DMS 273 (cell line): ENCODE measurements at regions not wholly inside any gene's neighbourhood (a gene's known extent, or its start where the extent isn't known, plus 50 kb on each side); places are given as distances from the start of the nearest gene placed in this dataset.

ENCODE experiments used
- DNase-seq: peaks from one replicate; lab custom pipeline; 2025; ENCODE audit not compliant: unreplicated experiment; lab: John Stamatoyannopoulos, UW

DNA sequence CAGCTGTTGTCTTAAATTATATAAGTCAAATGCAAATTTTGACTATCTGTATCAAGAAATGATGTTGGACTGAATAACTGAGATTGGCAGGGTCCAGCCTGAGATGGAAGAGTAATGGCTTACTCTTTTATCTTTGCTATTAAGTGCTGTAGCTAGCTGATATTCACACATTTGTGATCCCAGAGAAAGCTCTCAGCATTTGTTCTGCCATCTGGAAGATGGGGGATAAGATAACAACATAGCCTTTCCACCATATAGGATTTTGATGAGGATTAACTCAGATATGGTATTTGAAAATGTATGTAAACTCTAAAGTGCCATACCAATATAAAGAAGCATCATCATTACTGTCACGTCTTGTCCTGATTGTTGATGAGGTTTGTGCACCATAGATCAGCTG, 1063.2 kb upstream of the TENM4 start:
- DNase-seq = no peak

DNA sequence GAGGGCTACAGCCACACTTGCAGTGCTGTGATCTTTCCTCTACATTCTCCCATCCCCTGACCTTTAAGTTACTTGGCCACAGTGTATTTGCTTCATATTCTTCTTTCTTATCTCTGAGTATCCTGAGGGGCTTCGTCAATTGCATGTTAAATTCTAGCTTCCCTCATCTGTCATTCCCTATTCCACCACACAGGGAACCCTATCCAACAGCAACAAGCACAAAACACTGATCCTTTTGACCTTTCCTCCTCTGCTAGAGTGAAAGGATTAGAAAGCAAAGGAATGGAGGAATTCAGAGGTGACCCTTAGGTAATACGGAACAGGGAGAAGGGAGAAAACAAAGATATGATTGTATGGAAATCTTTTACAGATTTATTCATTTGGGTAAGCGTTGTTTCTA, 1061.7 kb upstream of the TENM4 start:
- no peak for DNase-seq

DNA sequence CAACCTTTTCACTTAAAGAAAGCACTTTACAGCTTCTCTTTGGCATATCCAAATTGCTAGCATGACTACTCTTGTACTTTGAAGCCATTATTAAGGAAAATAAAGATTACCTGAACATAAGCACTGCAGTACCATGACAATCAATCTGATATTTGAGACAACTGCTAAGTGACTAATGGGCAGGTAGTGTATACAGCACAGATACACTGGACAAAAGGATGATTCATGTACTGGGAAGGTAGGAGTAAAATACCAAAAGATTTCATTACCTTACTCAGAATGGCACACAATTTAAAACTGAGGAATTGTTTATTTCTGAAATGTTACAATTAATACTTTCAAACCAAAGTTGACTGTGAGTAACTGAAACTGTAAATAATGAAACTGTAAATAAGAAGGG, 1054.3 kb upstream of the TENM4 start:
- no peak for DNase-seq

DNA sequence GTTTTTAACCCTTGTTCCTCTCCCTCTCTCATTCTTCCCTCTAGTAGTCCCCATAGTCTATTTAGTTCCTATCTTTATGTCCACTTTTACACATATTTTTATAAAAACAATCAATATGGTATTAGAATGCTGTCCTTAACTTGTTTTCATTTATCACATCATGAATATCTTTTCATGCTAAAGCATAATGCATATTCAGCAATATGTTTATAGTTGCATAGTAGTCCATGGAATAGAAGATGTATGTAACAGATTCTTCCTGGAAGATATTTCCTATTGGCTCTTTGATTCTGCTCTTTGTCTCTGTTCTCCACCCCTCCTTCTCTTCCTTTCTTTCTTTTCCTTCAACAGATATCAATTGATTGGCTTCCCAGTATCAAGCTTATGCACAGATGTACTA, 1047.1 kb upstream of the TENM4 start:
- DNase-seq = no peak

DNA sequence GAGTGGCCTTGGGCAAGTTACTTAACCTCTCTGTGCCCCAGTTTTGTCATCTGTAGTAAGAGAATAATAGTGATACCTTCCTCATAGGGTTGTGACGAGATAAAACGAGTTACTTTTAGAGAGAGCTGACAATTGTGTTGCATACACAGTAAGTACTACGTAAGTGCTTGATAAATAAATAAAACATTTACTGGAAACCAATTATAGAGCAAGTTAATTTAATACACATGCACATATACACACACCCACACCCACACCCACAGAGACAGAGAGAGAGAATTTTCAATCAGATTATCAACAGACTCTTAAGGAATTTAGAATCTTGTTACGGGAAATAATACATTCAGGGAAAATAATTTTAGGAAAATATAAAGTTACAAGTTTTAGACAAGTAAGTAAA, 1045.8 kb upstream of the TENM4 start:
- no peak for DNase-seq

DNA sequence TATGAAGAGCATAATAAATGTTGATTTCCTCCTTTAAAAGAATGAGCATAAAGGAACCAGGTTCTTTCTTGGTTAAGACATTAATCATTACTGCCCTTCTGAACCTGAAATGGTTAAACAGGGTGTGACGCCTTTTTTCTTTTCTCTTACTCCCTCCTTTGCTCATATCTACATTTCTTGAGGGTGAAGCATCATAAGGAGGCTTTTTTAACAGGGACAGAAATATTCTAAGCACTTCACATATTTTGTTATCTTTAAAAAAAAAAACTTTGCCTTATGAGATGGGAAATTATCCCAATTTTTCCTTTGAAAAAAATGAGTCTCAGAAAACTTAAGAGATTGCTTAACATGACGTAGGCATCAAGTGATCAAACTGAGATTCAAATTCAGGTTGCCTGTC, 1036.3 kb upstream of the TENM4 start:
- DNase-seq = no peak

DNA sequence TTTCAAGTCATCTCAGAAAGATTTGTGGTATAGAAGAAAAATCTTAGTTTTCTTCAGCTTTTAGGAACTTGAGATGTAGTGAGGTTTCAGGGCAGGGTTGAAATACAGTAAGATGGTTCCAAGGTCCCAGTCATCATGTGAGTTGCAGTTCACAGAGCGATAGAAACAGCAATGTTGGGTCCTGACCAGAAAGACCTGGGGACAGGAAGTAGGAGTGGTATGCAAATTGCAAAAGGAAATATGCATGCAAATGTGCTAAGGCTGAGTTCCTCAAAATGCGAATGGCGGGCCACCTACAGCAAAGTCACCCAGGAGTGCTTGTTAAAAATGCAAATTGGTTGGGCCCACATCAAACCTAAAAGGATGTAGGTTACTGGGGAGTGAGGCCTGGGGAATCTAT, 1032.7 kb upstream of the TENM4 start:
- no peak for DNase-seq

DNA sequence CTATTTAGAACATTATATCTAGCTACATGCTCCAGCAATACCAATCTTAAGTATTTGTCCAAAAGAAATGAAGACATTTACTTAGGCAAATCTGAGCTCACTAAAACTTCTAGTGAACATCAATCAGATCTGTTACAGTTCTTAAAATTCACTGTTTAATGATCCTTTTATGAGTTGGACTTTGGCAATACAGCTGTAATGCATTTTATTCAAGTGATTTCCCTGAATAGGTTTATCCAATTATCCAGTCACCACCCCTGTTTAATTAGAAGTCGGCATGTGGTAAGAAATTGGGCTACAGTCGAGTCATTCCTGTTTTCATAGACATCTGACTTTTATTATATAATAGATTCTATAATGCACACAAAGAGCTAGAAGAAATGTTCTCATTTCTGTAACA, 1029.0 kb upstream of the TENM4 start:
- no peak for DNase-seq

DNA sequence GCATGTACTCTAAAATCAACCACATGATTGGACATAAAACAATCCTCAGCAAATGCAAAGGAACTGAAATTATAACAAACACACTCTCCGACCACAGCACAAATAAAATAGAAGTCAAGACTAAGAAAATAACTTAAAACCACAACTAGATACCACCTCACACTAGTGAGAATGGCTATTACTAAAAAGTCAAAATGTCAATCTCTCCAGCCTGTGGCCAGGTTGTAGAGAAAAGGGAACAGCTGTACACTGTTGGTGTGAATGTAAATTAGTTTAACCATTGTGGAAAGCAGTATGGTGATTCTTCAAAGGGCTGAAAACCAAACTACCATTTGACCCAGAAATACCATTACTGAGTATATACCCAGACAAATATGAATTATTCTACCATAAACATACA, 1025.7 kb upstream of the TENM4 start:
- DNase-seq = no peak

DNA sequence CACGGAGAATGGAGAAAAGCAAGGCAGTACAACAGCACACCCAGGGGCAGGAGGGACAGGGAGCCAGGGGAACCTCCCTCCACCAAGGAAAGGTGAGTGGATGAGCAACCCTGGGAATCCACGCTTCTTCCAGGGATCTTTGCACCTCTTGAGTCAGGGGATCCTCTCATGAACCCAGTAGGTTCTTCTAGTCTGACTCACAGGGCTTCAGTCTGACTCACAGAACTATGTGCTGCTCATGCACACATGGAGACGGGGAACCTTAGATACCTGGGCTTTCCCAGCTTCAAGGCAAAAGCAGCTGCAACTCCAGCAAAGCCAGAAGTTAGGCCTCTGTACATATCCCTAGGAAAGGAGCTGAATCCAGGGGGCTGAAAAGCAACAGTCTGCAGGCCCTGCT, 1021.4 kb upstream of the TENM4 start:
- DNase-seq = no peak

DNA sequence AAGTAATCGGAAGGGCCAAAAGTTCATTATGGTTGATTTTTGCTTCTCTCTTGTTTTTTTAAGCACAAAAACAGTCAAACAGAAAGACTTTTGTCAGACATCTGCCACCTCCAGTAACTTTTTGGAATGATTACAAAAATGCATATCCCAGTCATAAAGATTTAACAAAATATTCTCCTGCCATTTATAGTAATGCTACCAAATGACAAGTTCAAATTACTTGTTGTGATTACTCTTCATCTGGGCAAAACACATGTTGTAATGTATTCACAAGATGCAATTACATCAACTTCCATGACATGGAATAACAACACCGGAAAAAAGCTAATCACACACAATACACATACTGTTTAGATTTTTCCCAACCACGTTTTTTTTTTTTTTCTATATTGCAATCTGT, 1017.5 kb upstream of the TENM4 start:
- no peak for DNase-seq

DNA sequence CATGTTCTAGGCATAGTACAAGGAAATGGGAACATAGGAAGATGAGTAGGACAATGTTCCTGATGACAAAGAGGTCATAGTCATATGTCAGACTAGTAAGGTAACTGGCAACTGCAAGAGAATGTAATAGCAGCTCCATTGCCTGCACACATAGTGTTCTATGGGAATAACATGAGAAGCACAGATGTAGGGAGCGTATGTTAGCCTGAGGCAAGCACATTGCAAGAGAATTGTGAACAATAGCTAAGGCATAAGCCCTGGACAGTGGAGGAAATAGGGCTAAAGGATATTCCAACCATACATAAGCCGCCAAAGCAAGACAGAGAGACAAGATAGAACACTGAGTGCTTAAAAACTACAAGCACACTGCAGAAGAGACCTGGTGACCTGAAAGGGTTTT, 1017.0 kb upstream of the TENM4 start:
- DNase-seq = no peak

DNA sequence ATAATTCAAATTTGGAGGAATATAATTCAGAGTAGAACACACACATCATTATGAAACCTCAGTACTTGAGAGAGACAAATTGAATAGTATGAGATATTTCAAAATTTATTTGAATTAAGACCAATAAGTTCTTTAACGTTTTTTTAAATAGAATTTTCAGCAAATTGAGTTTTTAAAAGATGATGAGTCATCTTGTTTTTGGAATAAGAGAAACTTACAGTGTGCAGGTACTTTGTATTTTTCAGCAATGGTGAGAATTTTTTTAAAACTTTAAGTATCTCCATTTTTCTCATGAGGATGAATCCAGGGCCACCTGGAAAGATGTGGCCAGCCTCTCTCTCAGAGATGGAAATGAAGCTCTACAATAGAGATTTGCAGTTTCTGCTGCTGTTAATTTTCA, 1015.0 kb upstream of the TENM4 start:
- DNase-seq = no peak

DNA sequence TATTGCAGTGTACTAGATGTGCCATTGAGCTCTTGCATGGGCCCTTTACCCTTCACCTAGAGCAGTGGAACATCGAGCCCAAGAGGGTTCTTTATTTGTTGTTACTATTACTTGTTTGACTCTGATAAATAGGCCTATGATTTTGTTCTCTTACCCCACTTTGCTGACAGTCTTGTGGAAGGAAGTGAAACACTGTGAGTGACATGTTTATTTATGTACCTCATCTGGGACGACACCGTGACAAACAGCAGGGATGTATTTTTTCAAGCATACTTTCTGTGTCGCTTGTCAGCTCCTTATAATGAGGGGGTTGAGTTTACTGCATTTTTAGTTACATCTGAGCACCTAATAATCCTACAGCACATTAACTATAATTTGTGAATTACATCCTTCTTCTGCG, 1010.3 kb upstream of the TENM4 start:
- DNase-seq = no peak

DNA sequence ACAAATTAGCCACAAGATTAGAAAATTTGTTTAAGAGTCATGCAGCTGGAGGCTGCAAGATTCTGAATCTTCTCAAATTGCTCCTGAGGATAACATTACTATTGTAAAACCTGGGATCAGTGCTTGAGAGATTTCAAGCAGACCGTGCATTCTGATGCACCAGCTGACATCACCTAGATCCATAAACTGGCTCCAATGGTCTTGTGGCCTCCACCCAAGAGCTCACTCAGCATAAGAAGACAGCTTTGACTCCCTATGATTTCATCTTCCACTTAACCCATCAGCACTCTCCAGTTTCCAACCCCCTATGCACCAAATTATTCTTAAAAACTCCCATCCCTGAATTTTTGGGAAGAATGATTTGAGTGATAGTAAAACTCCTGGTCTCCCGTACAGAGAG, 1007.9 kb upstream of the TENM4 start:
- no peak for DNase-seq

DNA sequence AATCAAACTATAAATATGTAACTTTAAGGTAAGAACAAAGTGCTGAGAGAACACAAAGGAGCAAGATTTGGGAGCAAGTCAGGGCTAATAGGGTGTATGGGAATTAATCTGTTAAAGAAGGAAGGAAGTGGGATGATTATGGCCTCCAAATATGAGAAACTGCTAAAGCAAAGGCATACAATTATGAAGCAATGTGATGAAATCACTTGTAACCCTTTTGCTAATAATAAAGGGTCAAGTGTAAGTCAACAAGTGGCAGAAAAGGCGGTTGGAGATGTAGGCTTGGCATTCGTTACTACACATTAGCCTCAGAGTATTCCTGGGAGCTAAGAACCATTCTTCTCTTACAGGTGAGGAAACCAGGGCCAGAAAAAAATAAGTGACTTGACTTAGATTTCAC, 1002.3 kb upstream of the TENM4 start:
- no peak for DNase-seq

DNA sequence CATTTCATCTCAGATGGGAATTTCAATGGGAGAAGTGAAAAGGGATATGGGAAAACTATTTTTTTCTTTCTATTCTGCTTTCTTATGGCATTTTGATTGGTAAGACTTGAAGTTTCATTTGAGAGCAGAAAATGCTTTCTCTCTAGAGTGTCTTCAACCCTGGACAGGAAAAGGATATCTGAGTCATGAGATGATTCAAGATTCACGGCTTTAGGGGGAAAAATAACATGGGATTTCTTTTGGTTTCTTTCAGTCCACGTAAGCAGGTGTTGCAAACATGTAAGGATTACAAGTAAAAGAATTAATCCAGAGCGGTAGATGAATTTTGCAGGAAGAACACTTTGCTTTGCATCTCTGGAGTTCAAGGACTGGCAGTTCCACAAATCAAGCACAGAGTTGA, 1001.0 kb upstream of the TENM4 start:
- DNase-seq = no peak

DNA sequence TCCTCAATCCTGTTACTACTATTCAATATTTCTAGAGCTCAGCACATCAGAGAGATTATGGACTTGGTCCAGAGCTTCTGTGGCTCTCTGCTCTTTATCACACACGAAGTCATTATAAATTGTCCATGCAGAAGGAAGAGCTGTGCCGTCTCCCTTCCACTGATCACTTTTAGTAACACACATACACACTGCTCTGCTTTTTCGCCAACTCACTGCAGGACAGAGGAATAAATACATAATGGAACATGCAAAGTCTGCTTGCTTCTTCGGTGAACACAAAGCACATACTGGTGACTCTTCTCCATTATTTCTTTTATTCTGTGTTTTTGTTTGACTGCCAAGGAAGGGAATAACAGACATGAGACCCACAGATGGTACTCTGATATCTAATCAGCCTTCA, 1000.0 kb upstream of the TENM4 start:
- no peak for DNase-seq

DNA sequence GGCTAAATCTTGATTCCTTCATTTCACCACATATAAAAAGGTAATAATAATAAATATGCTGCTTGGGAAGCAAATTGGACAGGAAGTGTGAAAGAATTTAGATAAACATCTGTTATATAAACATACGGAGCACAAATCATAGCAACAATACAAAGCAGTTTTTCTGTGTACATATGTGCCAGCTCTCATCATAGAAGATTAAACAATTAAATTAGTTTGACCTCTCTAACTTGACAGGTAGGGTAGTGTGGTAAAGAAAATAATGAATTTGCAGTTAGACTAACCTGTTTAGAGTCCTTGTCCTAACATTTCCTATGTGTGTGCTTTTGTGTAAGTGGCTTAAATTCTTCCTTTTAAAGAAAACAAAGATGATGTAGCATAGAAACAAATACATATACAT, 995.7 kb upstream of the TENM4 start:
- no peak for DNase-seq

DNA sequence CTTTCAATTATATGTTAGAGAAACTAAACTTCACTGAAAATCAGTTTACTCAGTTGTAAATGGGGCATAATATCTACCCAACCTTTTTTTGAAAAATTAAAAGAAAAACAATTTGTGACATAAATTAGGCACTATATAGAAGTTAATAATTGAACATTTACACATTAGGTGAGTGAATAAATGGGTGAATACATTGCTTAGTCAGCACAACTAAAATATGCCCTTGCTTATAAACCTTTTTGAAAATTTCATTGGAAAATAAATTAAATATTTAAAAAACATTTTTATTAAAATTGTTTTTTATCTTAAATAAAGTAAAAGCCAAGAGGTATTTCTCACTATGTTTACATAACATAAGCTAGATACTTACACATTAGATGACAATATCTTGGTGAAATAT, 994.5 kb upstream of the TENM4 start:
- DNase-seq = no peak

DNA sequence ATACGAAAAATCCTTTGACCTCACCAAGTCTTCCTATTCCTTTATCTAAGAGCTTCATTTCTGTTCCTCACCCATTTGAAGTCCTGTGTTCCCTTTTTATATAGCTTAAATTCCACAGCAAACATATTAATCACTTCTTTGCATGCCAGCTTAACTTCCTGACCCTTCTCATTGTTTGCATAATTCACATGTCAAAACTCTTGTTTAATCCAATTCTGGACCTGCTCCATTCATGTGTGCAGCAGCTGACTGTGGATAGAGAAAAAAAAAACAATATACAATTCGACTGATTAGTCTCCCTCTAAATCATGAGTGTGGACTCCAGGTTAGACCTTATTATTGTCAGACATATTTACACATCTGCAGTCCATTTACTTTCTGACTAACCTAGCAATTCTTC, 991.2 kb upstream of the TENM4 start:
- no peak for DNase-seq

DNA sequence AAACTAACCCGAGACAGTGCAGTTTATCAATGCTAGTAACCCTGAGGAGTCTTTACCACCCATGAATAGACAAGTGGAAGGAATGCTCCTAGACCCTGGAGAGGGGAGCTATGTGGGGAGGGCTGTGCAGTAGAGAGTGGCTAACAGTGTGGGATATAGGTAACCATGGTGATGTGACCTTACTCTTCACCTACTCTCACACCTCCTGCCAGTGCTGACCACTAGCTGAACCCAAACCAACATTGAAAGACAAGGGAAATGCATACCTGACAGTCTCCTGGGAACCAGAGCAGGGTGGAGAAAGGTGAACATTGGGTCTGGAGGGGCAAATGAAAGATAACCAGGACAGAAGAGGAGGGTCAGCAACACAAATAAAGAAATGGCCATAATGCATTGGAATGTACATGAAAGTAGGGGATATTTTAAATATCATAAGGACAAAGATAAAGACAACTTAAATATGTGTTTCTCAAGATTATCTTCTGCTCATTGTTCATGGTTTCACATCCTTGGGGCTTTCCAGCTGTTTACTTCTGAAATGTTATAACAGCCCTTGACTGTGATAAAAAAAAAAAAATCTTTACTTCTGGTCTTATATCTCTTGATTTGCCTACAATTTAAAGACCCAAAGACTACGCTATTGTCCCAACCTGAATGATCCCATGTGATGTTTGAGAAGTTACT, 983.3 kb upstream of the TENM4 start:
- no peak for DNase-seq

DNA sequence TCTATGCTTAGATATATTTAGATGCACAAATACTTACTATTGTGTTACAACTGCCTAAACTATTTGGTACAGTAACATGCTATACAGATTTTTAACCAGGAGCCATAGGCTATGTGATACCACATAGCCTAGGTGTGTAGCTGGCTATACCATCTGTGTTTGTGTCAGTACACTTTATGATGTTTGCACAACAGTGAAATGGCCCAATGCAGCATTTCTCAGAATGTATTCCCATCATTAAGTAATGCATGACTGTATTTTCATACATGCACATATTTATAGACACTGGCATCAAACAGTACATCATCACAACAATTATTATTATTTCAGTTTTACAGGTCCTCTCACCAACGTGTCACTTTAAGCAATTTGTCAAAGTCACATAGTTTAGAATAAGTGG, 979.5 kb upstream of the TENM4 start:
- no peak for DNase-seq

DNA sequence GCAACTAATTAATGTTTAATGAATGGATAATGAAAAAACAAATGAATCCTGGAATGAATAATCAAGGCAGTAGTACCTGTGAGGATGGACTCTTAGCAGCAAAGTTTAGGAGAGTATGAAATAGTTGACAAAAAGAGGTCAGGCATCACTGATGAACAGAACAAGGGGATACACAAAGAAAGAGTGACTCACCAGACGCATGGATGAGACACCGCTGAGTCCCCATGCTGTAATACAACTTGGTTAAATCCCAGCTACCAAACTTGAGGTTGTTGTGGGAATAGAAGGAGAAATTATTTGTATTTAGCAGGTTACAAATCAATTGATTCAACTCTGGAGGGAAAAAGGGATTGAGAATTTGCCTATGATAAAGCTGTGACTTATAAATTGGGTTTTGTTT, 976.9 kb upstream of the TENM4 start:
- DNase-seq = no peak
